ENCODE measurements at regions not wholly inside any gene's neighbourhood (a gene's known extent, or its start where the extent isn't known, plus 50 kb on each side); places are given as distances from the start of the nearest gene placed in this dataset.

- no peak for TF ChIP-seq CTCF (IDR thresholded peaks at IDR 0.05; ENCODE audit: low read depth, low read length)
- TF ChIP-seq EZH2phosphoT487 (IDR thresholded peaks at IDR 0.05; ENCODE audit: low read depth), result no peak
Observed at GRCh38 chr5:101244621-101245020, 341.5 kb upstream of the ST8SIA4 start.

Data from OCI-LY3 (cell line).